ENCODE measurements at regions not wholly inside any gene's neighbourhood (a gene's known extent, or its start where the extent isn't known, plus 50 kb on each side); places are given as distances from the start of the nearest gene placed in this dataset.
"Not testable (repeated sequence)": the region's sequence is repeated elsewhere in the genome, so short reads cannot be mapped to it uniquely, and the experiment has no call there.

GRCh38 chr2:16756831-16757644 lies 91.4 kb upstream of the CYRIA start (continued):
- TF ChIP-seq STAT3 (IDR thresholded peaks at IDR 0.05; ENCODE audit: low read depth, low read length): no peak
- TF ChIP-seq SMC3 (IDR thresholded peaks at IDR 0.05; ENCODE audit: borderline replicate concordance, low read length): peak; percentile 99
- TF ChIP-seq BHLHE40 (IDR thresholded peaks at IDR 0.05; ENCODE audit: borderline replicate concordance in 1 of 2, low read depth in 2 of 2, low read length in 1 of 2): 0 out of 4 replicates have a peak, but pooled peaks of 1 of the 2 experiments have one; percentile 17
- TF ChIP-seq ZSCAN29 (IDR thresholded peaks at IDR 0.05): 0 out of 2 replicates have a peak, but pooled peaks have one; percentile 44
- no peak for TF ChIP-seq FOS (IDR thresholded peaks at IDR 0.05; ENCODE audit: borderline replicate concordance, extremely low read depth, insufficient read length)
- TF ChIP-seq RUNX3 (IDR thresholded peaks at IDR 0.05; ENCODE audit: low read length): peak; percentile 91
- TF ChIP-seq SPI1 (IDR thresholded peaks at IDR 0.05; ENCODE audit: borderline replicate concordance, insufficient read depth, low read depth, low read length): no peak
- TF ChIP-seq POLR2A (IDR thresholded peaks at IDR 0.05; ENCODE audit: low read depth, low read length): no peak
- TF ChIP-seq NBN (IDR thresholded peaks at IDR 0.05): 0 out of 2 replicates have a peak, but pooled peaks have one; percentile 20

- no peaks in the 10 kb centered on the region for H3K9me3 ChIP-seq (replicated peaks; ENCODE audit: control insufficient read depth, insufficient read depth, low read length)
- POLR2A ChIA-PET: no interaction called here
- RAD21 ChIA-PET (ENCODE audit: unreplicated experiment): interaction anchor here (0.6 to 6.1 kb wide), 9 partner anchors 38 to 229 kb away, joined by 3 to 59 read pairs (median 8); no protein-coding TSS in a partner anchor
- BruUV-seq (replicated peaks): no TSS peak
- WGBS (ENCODE audit: insufficient coverage, insufficient replicate concordance, low lambda C conversion rate, missing lambda C conversion rate): 21% methylated on average over 9 of the region's 9 CpGs
- SMC1A ChIA-PET (ENCODE audit: uncharacterized antibody, unreplicated experiment): interaction anchor here (0.6 to 4.6 kb wide), 20 partner anchors 9 to 317 kb away, joined by 3 to 65 read pairs (median 5); no protein-coding TSS in a partner anchor
- no peaks in the 10 kb centered on the region for H3K4me1 ChIP-seq (ENCODE audit: control insufficient read depth, insufficient read depth, low read length)
- peaks cover 6% of the 10 kb centered on the region in 2 experiments; a peak in 3 of 4 replicates for H3K27me3 ChIP-seq (replicated peaks in 1 of 2; ENCODE audit: control insufficient read depth in 2 of 2, insufficient read depth in 2 of 2, low read length in 1 of 2)
- ATAC-seq: no peak
- no peaks in the 10 kb centered on the region for H3K36me3 ChIP-seq (ENCODE audit: control insufficient read depth in 2 of 2, insufficient read depth in 2 of 2, low read length in 1 of 2)
- intact Hi-C loops (cut with micrococcal nuclease; ENCODE audit: unreplicated experiment): no loop called here
- H3K79me2 ChIP-seq (ENCODE audit: control insufficient read depth, insufficient read depth, low read length): no peaks in the 10 kb centered on the region
- no peak overlapping the region for H3K4me3 ChIP-seq
- in situ Hi-C loops (cut with MboI): loop anchor here (5.0 to 25.0 kb wide), 3 partner anchors 143 to 1111 kb away; partner anchors contain the start of gene MYCN
- no peak overlapping the region for H3K4me2 ChIP-seq (ENCODE audit: control insufficient read depth, insufficient read depth)
- no peak overlapping the region for H2AFZ ChIP-seq (ENCODE audit: control insufficient read depth, low read depth, low read length)
- H3K9ac ChIP-seq (ENCODE audit: control insufficient read depth, insufficient read depth, low read length): no peak overlapping the region
- FAIRE-seq: no peak
- H4K20me1 ChIP-seq (ENCODE audit: control insufficient read depth, insufficient read depth): no peaks in the 10 kb centered on the region
- TF ChIP-seq BCL11A (IDR thresholded peaks at IDR 0.05; ENCODE audit: low read depth, low read length) (no peak), TCF7 (IDR thresholded peaks at IDR 0.05; ENCODE audit: borderline replicate concordance) (no peak), ZNF622 (IDR thresholded peaks at IDR 0.05) (no peak)
- TF ChIP-seq, protein P1, sequence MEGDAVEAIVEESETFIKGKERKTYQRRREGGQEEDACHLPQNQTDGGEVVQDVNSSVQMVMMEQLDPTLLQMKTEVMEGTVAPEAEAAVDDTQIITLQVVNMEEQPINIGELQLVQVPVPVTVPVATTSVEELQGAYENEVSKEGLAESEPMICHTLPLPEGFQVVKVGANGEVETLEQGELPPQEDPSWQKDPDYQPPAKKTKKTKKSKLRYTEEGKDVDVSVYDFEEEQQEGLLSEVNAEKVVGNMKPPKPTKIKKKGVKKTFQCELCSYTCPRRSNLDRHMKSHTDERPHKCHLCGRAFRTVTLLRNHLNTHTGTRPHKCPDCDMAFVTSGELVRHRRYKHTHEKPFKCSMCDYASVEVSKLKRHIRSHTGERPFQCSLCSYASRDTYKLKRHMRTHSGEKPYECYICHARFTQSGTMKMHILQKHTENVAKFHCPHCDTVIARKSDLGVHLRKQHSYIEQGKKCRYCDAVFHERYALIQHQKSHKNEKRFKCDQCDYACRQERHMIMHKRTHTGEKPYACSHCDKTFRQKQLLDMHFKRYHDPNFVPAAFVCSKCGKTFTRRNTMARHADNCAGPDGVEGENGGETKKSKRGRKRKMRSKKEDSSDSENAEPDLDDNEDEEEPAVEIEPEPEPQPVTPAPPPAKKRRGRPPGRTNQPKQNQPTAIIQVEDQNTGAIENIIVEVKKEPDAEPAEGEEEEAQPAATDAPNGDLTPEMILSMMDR (IDR thresholded peaks at IDR 0.05 in 2 of 3, conservative IDR thresholded peaks at IDR 0.05 in 1 of 3; ENCODE audit: control insufficient read depth in 2 of 3, extremely low read depth in 1 of 3, insufficient read depth in 1 of 3, low read depth in 3 of 3, low read length in 3 of 3): no peak
- CTCF ChIA-PET: interaction anchor here (0.8 to 7.7 kb wide), 15 partner anchors 10 to 246 kb away, joined by 3 to 109 read pairs (median 6); no protein-coding TSS in a partner anchor
- DNase-seq (ENCODE audit: low read depth, low spot score): no peak
- H3K27ac ChIP-seq (ENCODE audit: control insufficient read depth, insufficient read depth): no peak overlapping the region
Measured at GRCh38 chr2:16755442-16755841, 89.8 kb upstream of the CYRIA start.

DNA sequence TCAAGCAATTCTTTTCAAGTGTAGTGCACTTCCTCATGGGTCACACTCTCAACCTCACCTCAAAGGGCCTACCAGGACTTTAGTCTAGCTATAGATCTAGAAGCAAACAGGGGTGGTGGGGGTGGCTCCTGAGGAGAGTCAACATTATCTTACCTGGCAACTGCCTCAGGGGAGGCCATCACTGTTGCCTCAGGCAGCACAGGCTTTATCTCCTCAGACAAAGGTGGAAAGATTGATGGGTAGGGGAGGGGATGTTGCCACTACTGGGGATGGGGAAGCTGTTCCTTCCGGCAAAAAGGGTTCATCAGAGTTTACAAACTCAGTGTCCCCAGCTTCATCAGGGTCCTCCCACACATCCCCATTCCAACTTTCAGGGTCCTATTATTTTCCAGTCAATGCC lies 87.4 kb upstream of the CYRIA start:
- H3K9me3 ChIP-seq (replicated peaks; ENCODE audit: control insufficient read depth, insufficient read depth, low read length); H3K27ac ChIP-seq (ENCODE audit: control insufficient read depth, insufficient read depth); H3K36me3 ChIP-seq (ENCODE audit: control insufficient read depth in 2 of 2, insufficient read depth in 2 of 2, low read length in 1 of 2); H3K4me3 ChIP-seq; H2AFZ ChIP-seq (ENCODE audit: control insufficient read depth, low read depth, low read length); BruUV-seq (replicated peaks); DNase-seq (ENCODE audit: low read depth, low spot score); H3K27me3 ChIP-seq (replicated peaks in 1 of 2; ENCODE audit: control insufficient read depth in 2 of 2, insufficient read depth in 2 of 2, low read length in 1 of 2); H3K4me2 ChIP-seq (ENCODE audit: control insufficient read depth, insufficient read depth); ATAC-seq; H3K4me1 ChIP-seq (ENCODE audit: control insufficient read depth, insufficient read depth, low read length); intact Hi-C loops (cut with micrococcal nuclease; ENCODE audit: unreplicated experiment); H4K20me1 ChIP-seq (ENCODE audit: control insufficient read depth, insufficient read depth); FAIRE-seq; H3K9ac ChIP-seq (ENCODE audit: control insufficient read depth, insufficient read depth, low read length); H3K79me2 ChIP-seq (ENCODE audit: control insufficient read depth, insufficient read depth, low read length): not testable (repeated sequence)
- in situ Hi-C loops (cut with MboI): loop anchor here (10.0 to 25.0 kb wide), 2 partner anchors 816 to 1108 kb away; partner anchors contain the start of gene MYCN
- CTCF ChIA-PET: interaction anchor here (0.6 to 7.7 kb wide), 2 partner anchors 140 to 268 kb away, joined by 3 to 109 read pairs; no protein-coding TSS in a partner anchor
- SMC1A ChIA-PET (ENCODE audit: uncharacterized antibody, unreplicated experiment): interaction anchor here (1.4 kb wide), 1 partner anchor 228 kb away, joined by 3 read pairs; no protein-coding TSS in a partner anchor
- RAD21 ChIA-PET (ENCODE audit: unreplicated experiment): interaction anchor here (6.1 kb wide), 1 partner anchor 140 kb away, joined by 59 read pairs; no protein-coding TSS in a partner anchor
- POLR2A ChIA-PET: interaction anchor here (0.8 kb wide), 1 partner anchor 41 kb away, joined by 3 read pairs; no protein-coding TSS in a partner anchor
- WGBS (ENCODE audit: insufficient coverage, insufficient replicate concordance, low lambda C conversion rate, missing lambda C conversion rate): 93% methylated on average over 1 of the region's 1 CpG
